ENCODE measurements at regions not wholly inside any gene's neighbourhood (a gene's known extent, or its start where the extent isn't known, plus 50 kb on each side); places are given as distances from the start of the nearest gene placed in this dataset.

- TF ChIP-seq CTCF (IDR thresholded peaks at IDR 0.05): no peak
- no peak for TF ChIP-seq POLR2A (IDR thresholded peaks at IDR 0.05)
These were observed 167.1 kb upstream of the KIAA1217 start for GRCh38 chr10:24041834-24042233.

Data from Peyer's patch (tissue), 4 donors.